MM.1S (cell line): ENCODE measurements at regions not wholly inside any gene's neighbourhood (a gene's known extent, or its start where the extent isn't known, plus 50 kb on each side); places are given as distances from the start of the nearest gene placed in this dataset.

ENCODE experiments used
- DNase-seq: peaks from one replicate; pipeline ENCODE4 v3.0.0-alpha.2; 2015
- H2AFZ ChIP-seq: fragments of 300-600 bp; sonication (generic); 2 replicates; pipeline ENCODE4 v1.6.0; 2016; ENCODE audit warnings: antibody characterized with exemption, low read length
- H3F3A ChIP-seq: fragments of 300-600 bp; sonication (generic); 2 replicates; pipeline ENCODE4 v1.6.1; 2016; ENCODE audit warnings: mild to moderate bottlenecking, antibody characterized with exemption, low read length, moderate library complexity, mixed read lengths; ENCODE audit not compliant: insufficient read depth
- H3K27ac ChIP-seq: fragments of 300-600 bp; sonication (generic); 2 replicates; pipeline ENCODE4 v1.5.1; 2016; ENCODE audit warnings: mild to moderate bottlenecking, low read length
- H3K27me3 ChIP-seq: fragments of 300-600 bp; sonication (generic); replicated peaks from 2 replicates; pipeline ENCODE4 v1.6.0; 2016; ENCODE audit warnings: low read length; ENCODE audit not compliant: insufficient read depth
- H3K36me3 ChIP-seq: fragments of 300-600 bp; sonication (generic); replicated peaks from 2 replicates; pipeline ENCODE4 v1.6.1; 2016; ENCODE audit warnings: mild to moderate bottlenecking, low read length, mixed read lengths; ENCODE audit not compliant: insufficient read depth
- H3K4me1 ChIP-seq: fragments of 300-600 bp; sonication (generic); 2 replicates; pipeline ENCODE4 v1.6.1; 2016; ENCODE audit warnings: low read length, mixed read lengths
- H3K4me2 ChIP-seq: fragments of 300-600 bp; sonication (generic); 2 replicates; pipeline ENCODE4 v1.6.0; 2016; ENCODE audit warnings: low read depth, low read length
- H3K4me3 ChIP-seq: fragments of 300-600 bp; sonication (generic); 2 replicates; pipeline ENCODE4 v1.5.1; 2016; ENCODE audit warnings: low read length, mixed read lengths
- H3K79me2 ChIP-seq: fragments of 300-600 bp; sonication (generic); 2 replicates; pipeline ENCODE4 v1.6.1; 2016; ENCODE audit warnings: mixed run types, low read length, mixed read lengths
- H3K9ac ChIP-seq: fragments of 300-600 bp; sonication (generic); 2 replicates; pipeline ENCODE4 v1.6.1; 2016; ENCODE audit warnings: low read length, mixed read lengths
- H3K9me2 ChIP-seq: fragments of 300-600 bp; sonication (generic); replicated peaks from 2 replicates; pipeline ENCODE4 v1.6.1; 2016; ENCODE audit warnings: mild to moderate bottlenecking, low read length, mixed read lengths; ENCODE audit not compliant: insufficient read depth
- H3K9me3 ChIP-seq: fragments of 300-600 bp; sonication (generic); replicated peaks from 2 replicates; pipeline ENCODE4 v1.6.1; 2016; ENCODE audit warnings: mild to moderate bottlenecking, low read length, mixed read lengths; ENCODE audit not compliant: insufficient read depth
- H4K20me1 ChIP-seq: fragments of 300-600 bp; sonication (generic); 2 replicates; pipeline ENCODE4 v1.6.1; 2016; ENCODE audit warnings: mild to moderate bottlenecking, low read length, moderate library complexity, mixed read lengths; ENCODE audit not compliant: insufficient read depth
- EZH2 ChIP-seq: fragments of 300-600 bp; sonication (generic); optimal IDR thresholded peaks from 2 replicates; pipeline ENCODE3; 2017; ENCODE audit warnings: low read depth, mild to moderate bottlenecking, antibody characterized with exemption, low read length, mixed read lengths
- EZH2phosphoT487 ChIP-seq: fragments of 300-600 bp; sonication (generic); IDR thresholded peaks from 2 replicates; pipeline ENCODE4 v1.6.1; 2018; ENCODE audit warnings: antibody characterized with exemption, low read length
- TF ChIP-seq, protein P1 (sequence below): fragments of 300-600 bp; sonication (generic); IDR thresholded peaks from 2 replicates; pipeline ENCODE4 v1.5.1; 2016; ENCODE audit warnings: antibody characterized with exemption, low read length, mixed read lengths

DNA sequence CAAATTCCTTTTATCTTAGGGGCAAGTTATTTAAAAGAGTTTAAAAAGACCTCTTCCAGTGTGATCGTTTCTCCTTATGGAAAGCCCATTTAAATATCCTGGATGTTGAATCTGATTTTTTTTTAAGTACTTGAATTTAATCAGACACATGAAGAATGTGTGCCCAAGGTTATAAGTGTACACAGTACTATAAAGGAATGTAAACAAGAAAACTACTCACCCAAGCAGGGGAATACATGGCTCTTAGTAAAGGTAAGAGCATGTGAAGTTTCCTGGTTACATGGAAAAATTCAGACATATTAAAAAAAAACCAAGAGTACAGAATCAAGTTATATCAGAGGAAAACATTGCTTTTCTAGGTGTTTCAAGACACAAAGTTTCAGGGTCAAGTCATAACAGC is 546.9 kb downstream of the MATN1 start:
- Histone ChIP-seq H3K9me2 (no peaks in the 10 kb centered on the region), H3K9ac (no peak overlapping the region), H3K9me3 (no peaks in the 10 kb centered on the region), H3K79me2 (no peaks in the 10 kb centered on the region), H3K27ac (no peak overlapping the region), H2AFZ (no peak overlapping the region), H4K20me1 (no peaks in the 10 kb centered on the region), H3K4me3 (no peak overlapping the region), H3K4me1 (no peaks in the 10 kb centered on the region), H3F3A (no peaks in the 10 kb centered on the region), H3K36me3 (no peaks in the 10 kb centered on the region), H3K4me2 (no peak overlapping the region), H3K27me3 (peaks cover 92% of the 10 kb centered on the region)
- no peak for DNase-seq
- TF ChIP-seq EZH2 = no peak
- TF ChIP-seq EZH2phosphoT487 = no peak
- TF ChIP-seq, protein P1, sequence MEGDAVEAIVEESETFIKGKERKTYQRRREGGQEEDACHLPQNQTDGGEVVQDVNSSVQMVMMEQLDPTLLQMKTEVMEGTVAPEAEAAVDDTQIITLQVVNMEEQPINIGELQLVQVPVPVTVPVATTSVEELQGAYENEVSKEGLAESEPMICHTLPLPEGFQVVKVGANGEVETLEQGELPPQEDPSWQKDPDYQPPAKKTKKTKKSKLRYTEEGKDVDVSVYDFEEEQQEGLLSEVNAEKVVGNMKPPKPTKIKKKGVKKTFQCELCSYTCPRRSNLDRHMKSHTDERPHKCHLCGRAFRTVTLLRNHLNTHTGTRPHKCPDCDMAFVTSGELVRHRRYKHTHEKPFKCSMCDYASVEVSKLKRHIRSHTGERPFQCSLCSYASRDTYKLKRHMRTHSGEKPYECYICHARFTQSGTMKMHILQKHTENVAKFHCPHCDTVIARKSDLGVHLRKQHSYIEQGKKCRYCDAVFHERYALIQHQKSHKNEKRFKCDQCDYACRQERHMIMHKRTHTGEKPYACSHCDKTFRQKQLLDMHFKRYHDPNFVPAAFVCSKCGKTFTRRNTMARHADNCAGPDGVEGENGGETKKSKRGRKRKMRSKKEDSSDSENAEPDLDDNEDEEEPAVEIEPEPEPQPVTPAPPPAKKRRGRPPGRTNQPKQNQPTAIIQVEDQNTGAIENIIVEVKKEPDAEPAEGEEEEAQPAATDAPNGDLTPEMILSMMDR = no peak

- no peaks in the 10 kb centered on the region for H3K9me2 ChIP-seq
- H3F3A ChIP-seq = no peaks in the 10 kb centered on the region
- H3K27ac ChIP-seq = no peak overlapping the region
- no peaks in the 10 kb centered on the region for H3K79me2 ChIP-seq
- H4K20me1 ChIP-seq = no peaks in the 10 kb centered on the region
- no peaks in the 10 kb centered on the region for H3K9me3 ChIP-seq
- peaks cover 92% of the 10 kb centered on the region for H3K27me3 ChIP-seq
- H2AFZ ChIP-seq = no peak overlapping the region
- no peak for DNase-seq
- no peaks in the 10 kb centered on the region for H3K4me1 ChIP-seq
- TF ChIP-seq, protein P1 = no peak
- no peak for TF ChIP-seq EZH2
- no peak for TF ChIP-seq EZH2phosphoT487
- no peak overlapping the region for H3K4me3 ChIP-seq
- H3K9ac ChIP-seq = no peak overlapping the region
- no peak overlapping the region for H3K4me2 ChIP-seq
- H3K36me3 ChIP-seq = no peaks in the 10 kb centered on the region
Measured at GRCh38 chr1:30174499-30174898, 548.9 kb downstream of the MATN1 start.

- Histone ChIP-seq H4K20me1 (no peaks in the 10 kb centered on the region), H3K4me1 (no peaks in the 10 kb centered on the region), H3K36me3 (no peaks in the 10 kb centered on the region), H3K4me2 (no peak overlapping the region), H3K9me3 (no peaks in the 10 kb centered on the region), H3K27me3 (peaks cover 92% of the 10 kb centered on the region), H3K27ac (no peak overlapping the region), H2AFZ (no peak overlapping the region), H3K4me3 (no peak overlapping the region), H3F3A (no peaks in the 10 kb centered on the region), H3K9ac (no peak overlapping the region), H3K79me2 (no peaks in the 10 kb centered on the region), H3K9me2 (no peaks in the 10 kb centered on the region)
- DNase-seq = no peak
- TF ChIP-seq, protein P1 = no peak
- TF ChIP-seq EZH2 (no peak), EZH2phosphoT487 (no peak)
Measured at GRCh38 chr1:30173560-30173959, 549.8 kb downstream of the MATN1 start.
